Prostate gland (tissue), 2 donors: ENCODE measurements at regions not wholly inside any gene's neighbourhood (a gene's known extent, or its start where the extent isn't known, plus 50 kb on each side); places are given as distances from the start of the nearest gene placed in this dataset.

Source experiments
- CTCF ChIP-seq, 4 experiments: fragments of 200-600 bp in 2 of 4; fragments of 450-650 bp in 2 of 4; sonication (generic) in 2 of 4; IDR thresholded peaks; 1 replicate in 3 of 4; 2 replicates in 1 of 4; pipeline ENCODE4 v1.5.1; 2016 to 2019; ENCODE audit warnings: antibody characterized with exemption in 4 of 4, mild to moderate bottlenecking in 2 of 4, moderate library complexity in 2 of 4
- POLR2A ChIP-seq: fragments of 450-650 bp; IDR thresholded peaks from one replicate; pipeline ENCODE4 v1.6.1; 2016; ENCODE audit warnings: antibody characterized with exemption, mild to moderate bottlenecking
- POLR2AphosphoS5 ChIP-seq: sonication (generic); formaldehyde crosslinking; IDR thresholded peaks from one replicate; pipeline ENCODE4 v1.6.1; 2017; ENCODE audit warnings: antibody characterized with exemption

GRCh38 chr18:47513614-47514013 is 262.2 kb upstream of the SKOR2 start:
- TF ChIP-seq POLR2A (no peak), POLR2AphosphoS5 (no peak), CTCF (IDR thresholded peaks at IDR 0.05) (no peak)
